HG03103 (cell line): ENCODE measurements at regions not wholly inside any gene's neighbourhood (a gene's known extent, or its start where the extent isn't known, plus 50 kb on each side); places are given as distances from the start of the nearest gene placed in this dataset.

Experiments
- ATAC-seq: cut with Tn5 transposase; IDR thresholded peaks from one replicate; pipeline ENCODE4 v1.9.1; 2021; ENCODE audit warnings: low read depth; ENCODE audit not compliant: unreplicated experiment

GRCh38 chr3:194984622-194985021 lies 286.3 kb downstream of the XXYLT1 start:
- ATAC-seq, result no peak

- no peak for ATAC-seq
These were observed 285.9 kb downstream of the XXYLT1 start for GRCh38 chr3:194985031-194985578.

- ATAC-seq, result no peak
These were observed 284.5 kb downstream of the XXYLT1 start for GRCh38 chr3:194986208-194987043.

GRCh38 chr3:194987571-194988494 lies 283.1 kb downstream of the XXYLT1 start:
- no peak for ATAC-seq

DNA sequence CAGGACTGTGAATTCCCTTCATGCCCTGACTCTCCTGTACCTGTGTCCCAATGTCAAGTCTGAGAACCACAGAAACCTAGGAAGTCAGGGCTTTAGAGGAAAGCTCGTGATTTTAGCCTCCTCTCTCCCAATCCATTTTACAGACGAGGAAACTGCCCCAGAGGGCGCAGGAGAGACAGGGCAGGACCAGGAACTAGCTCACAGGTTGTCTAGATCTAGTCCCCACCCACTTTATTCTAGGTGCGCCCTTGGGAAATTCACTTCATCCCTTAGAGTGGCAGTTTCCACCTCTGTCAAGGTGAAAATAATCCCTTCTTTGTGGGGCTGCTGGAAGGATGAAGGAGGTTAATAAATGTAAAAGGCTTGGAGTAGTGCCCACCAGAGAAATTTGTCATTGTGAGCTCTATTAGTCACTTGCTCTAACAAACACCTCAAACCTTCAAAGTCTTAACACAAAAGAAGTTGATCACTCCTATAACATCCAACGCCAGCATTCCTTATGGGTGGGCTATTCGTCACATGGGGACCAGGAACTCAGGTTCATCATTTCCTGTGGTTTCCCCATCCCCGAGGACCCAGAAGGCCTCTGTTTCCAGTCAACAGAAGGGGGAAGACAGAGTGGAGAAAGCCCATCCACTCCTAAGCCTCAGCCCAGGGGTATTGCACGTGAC lies 282.3 kb downstream of the XXYLT1 start:
- no peak for ATAC-seq

- ATAC-seq, result no peak
These were observed 281.7 kb downstream of the XXYLT1 start for GRCh38 chr3:194989241-194989640.

GRCh38 chr3:194990454-194991337 lies 280.3 kb downstream of the XXYLT1 start:
- no peak for ATAC-seq

DNA sequence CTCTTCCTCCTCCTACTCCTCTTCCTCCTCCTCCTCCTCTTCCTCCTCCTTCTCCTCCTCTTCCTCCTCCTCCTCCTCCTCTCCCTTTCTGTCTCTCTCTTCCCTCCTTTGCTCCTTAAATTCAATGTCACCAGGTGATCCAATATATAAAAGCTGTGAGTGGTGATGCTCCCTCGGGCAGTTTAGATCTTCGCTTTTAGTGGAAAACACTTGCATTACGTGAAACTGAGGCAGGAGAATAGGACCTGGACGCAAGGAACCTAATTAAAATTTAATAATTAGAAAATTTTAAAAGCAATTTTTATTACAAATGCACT lies 279.7 kb downstream of the XXYLT1 start:
- ATAC-seq, result no peak

- ATAC-seq, result no peak
These were observed 277.1 kb downstream of the XXYLT1 start for GRCh38 chr3:194993896-194994295.

- no peak for ATAC-seq
These were observed 276.4 kb downstream of the XXYLT1 start for GRCh38 chr3:194994551-194994981.

- ATAC-seq, result no peak
These were observed 275.6 kb downstream of the XXYLT1 start for GRCh38 chr3:194995334-194995733.

GRCh38 chr3:194995922-194996321 lies 275.0 kb downstream of the XXYLT1 start:
- no peak for ATAC-seq

GRCh38 chr3:194996746-194997145 lies 274.2 kb downstream of the XXYLT1 start:
- no peak for ATAC-seq

- no peak for ATAC-seq
These were observed 272.5 kb downstream of the XXYLT1 start for GRCh38 chr3:194998417-194998816.

- no peak for ATAC-seq
These were observed 272.0 kb downstream of the XXYLT1 start for GRCh38 chr3:194998948-194999347.

GRCh38 chr3:194999491-194999890 lies 271.5 kb downstream of the XXYLT1 start:
- ATAC-seq, result no peak

DNA sequence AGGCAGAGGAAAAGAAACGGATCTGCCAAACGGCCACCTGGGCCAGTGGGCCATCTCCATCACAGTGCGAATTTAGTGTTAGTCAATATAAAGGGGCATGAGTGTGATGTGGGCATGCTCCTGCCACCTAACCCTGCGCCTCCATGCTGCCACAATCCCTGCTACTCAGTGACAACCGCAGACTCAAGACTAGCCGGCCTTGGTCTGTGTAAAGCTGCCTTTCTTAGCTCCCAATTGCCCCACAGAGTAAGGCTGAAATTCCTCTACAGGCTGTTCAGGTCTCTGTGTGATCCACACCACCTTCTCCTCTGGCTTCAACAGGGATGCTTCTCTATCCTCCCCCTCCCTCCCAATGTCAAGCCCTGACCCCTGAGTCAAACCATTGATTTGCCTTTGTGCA lies 269.7 kb downstream of the XXYLT1 start:
- ATAC-seq, result no peak

DNA sequence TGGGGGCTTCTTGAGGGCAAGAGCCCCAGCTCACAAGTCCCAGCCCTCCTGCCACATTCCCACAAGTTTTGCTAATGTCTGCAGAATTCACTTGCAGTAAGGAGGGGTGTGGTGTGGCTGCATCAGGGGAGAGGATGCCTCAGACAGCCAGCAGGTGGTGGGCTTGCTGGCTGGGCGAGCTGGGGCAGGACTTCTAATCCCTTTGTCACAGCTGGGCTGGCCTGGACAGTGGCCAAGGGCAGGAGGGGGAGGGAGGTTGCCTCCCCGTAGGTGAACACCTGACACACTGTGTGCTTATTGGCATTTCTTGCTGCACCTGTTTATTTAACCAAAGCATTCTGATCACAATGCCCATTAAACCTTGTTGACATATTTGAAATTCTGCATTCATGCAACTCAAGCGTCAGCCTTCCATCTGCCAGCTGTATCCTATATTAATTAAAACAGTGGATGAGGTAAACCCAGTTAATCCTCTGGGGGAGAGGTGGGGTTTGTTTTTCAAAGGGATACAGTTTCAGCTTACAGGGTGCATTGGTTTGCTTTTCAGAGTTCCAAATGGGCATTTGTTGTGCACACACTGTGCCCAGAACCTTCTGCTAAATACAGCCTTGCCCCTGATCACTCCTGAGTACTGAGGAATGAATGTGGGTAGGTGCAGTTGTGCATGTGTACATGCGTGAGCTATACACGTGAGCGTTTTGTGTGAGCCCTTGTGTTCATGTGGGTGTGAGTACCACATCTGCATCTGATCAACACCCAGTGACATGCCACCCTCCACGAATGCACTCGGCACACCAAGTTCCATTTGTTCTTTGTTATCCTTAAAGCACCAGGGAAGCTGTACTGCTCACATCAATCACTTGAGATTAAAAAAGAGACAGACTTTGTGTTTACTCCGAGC lies 268.7 kb downstream of the XXYLT1 start:
- peak; percentile 77 for ATAC-seq
